MM.1S (cell line): ENCODE measurements at regions not wholly inside any gene's neighbourhood (a gene's known extent, or its start where the extent isn't known, plus 50 kb on each side); places are given as distances from the start of the nearest gene placed in this dataset.

Experiments
- DNase-seq: peaks from one replicate; pipeline ENCODE4 v3.0.0-alpha.2; 2015
- H2AFZ ChIP-seq: fragments of 300-600 bp; sonication (generic); 2 replicates; pipeline ENCODE4 v1.6.0; 2016; ENCODE audit warnings: antibody characterized with exemption, low read length
- H3F3A ChIP-seq: fragments of 300-600 bp; sonication (generic); 2 replicates; pipeline ENCODE4 v1.6.1; 2016; ENCODE audit warnings: mild to moderate bottlenecking, antibody characterized with exemption, low read length, moderate library complexity, mixed read lengths; ENCODE audit not compliant: insufficient read depth
- H3K27ac ChIP-seq: fragments of 300-600 bp; sonication (generic); 2 replicates; pipeline ENCODE4 v1.5.1; 2016; ENCODE audit warnings: mild to moderate bottlenecking, low read length
- H3K27me3 ChIP-seq: fragments of 300-600 bp; sonication (generic); replicated peaks from 2 replicates; pipeline ENCODE4 v1.6.0; 2016; ENCODE audit warnings: low read length; ENCODE audit not compliant: insufficient read depth
- H3K36me3 ChIP-seq: fragments of 300-600 bp; sonication (generic); replicated peaks from 2 replicates; pipeline ENCODE4 v1.6.1; 2016; ENCODE audit warnings: mild to moderate bottlenecking, low read length, mixed read lengths; ENCODE audit not compliant: insufficient read depth
- H3K4me1 ChIP-seq: fragments of 300-600 bp; sonication (generic); 2 replicates; pipeline ENCODE4 v1.6.1; 2016; ENCODE audit warnings: low read length, mixed read lengths
- H3K4me2 ChIP-seq: fragments of 300-600 bp; sonication (generic); 2 replicates; pipeline ENCODE4 v1.6.0; 2016; ENCODE audit warnings: low read depth, low read length
- H3K4me3 ChIP-seq: fragments of 300-600 bp; sonication (generic); 2 replicates; pipeline ENCODE4 v1.5.1; 2016; ENCODE audit warnings: low read length, mixed read lengths
- H3K79me2 ChIP-seq: fragments of 300-600 bp; sonication (generic); 2 replicates; pipeline ENCODE4 v1.6.1; 2016; ENCODE audit warnings: mixed run types, low read length, mixed read lengths
- H3K9ac ChIP-seq: fragments of 300-600 bp; sonication (generic); 2 replicates; pipeline ENCODE4 v1.6.1; 2016; ENCODE audit warnings: low read length, mixed read lengths
- H3K9me2 ChIP-seq: fragments of 300-600 bp; sonication (generic); replicated peaks from 2 replicates; pipeline ENCODE4 v1.6.1; 2016; ENCODE audit warnings: mild to moderate bottlenecking, low read length, mixed read lengths; ENCODE audit not compliant: insufficient read depth
- H3K9me3 ChIP-seq: fragments of 300-600 bp; sonication (generic); replicated peaks from 2 replicates; pipeline ENCODE4 v1.6.1; 2016; ENCODE audit warnings: mild to moderate bottlenecking, low read length, mixed read lengths; ENCODE audit not compliant: insufficient read depth
- H4K20me1 ChIP-seq: fragments of 300-600 bp; sonication (generic); 2 replicates; pipeline ENCODE4 v1.6.1; 2016; ENCODE audit warnings: mild to moderate bottlenecking, low read length, moderate library complexity, mixed read lengths; ENCODE audit not compliant: insufficient read depth
- EZH2 ChIP-seq: fragments of 300-600 bp; sonication (generic); optimal IDR thresholded peaks from 2 replicates; pipeline ENCODE3; 2017; ENCODE audit warnings: low read depth, mild to moderate bottlenecking, antibody characterized with exemption, low read length, mixed read lengths
- EZH2phosphoT487 ChIP-seq: fragments of 300-600 bp; sonication (generic); IDR thresholded peaks from 2 replicates; pipeline ENCODE4 v1.6.1; 2018; ENCODE audit warnings: antibody characterized with exemption, low read length
- TF ChIP-seq, protein P1 (sequence below): fragments of 300-600 bp; sonication (generic); IDR thresholded peaks from 2 replicates; pipeline ENCODE4 v1.5.1; 2016; ENCODE audit warnings: antibody characterized with exemption, low read length, mixed read lengths

DNA sequence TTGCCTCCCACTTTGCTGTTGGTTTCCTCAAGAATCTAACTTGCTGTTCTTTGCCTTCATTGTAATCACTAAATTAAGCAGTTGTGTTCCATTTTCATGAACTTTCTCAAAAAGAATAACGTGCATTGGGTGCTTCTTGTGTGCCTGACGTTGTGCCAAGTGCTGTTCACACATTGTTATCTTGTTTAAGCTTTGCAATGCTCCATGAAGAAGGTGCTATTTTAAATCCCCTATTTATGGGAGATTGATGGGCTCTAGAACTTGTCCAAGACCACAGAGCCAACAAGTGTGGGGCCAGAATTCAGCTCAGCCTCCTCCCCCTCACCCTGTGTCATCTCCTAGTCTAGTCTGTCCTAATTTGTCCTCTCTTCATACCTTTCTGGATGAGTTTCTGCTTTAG, 199.8 kb downstream of the C1orf94 start:
- no peaks in the 10 kb centered on the region for H3K4me1 ChIP-seq
- DNase-seq: no peak
- no peaks in the 10 kb centered on the region for H3K9me2 ChIP-seq
- TF ChIP-seq EZH2phosphoT487: no peak
- no peak for TF ChIP-seq EZH2
- TF ChIP-seq, protein P1, sequence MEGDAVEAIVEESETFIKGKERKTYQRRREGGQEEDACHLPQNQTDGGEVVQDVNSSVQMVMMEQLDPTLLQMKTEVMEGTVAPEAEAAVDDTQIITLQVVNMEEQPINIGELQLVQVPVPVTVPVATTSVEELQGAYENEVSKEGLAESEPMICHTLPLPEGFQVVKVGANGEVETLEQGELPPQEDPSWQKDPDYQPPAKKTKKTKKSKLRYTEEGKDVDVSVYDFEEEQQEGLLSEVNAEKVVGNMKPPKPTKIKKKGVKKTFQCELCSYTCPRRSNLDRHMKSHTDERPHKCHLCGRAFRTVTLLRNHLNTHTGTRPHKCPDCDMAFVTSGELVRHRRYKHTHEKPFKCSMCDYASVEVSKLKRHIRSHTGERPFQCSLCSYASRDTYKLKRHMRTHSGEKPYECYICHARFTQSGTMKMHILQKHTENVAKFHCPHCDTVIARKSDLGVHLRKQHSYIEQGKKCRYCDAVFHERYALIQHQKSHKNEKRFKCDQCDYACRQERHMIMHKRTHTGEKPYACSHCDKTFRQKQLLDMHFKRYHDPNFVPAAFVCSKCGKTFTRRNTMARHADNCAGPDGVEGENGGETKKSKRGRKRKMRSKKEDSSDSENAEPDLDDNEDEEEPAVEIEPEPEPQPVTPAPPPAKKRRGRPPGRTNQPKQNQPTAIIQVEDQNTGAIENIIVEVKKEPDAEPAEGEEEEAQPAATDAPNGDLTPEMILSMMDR: no peak
- H3K36me3 ChIP-seq: no peaks in the 10 kb centered on the region
- no peaks in the 10 kb centered on the region for H3F3A ChIP-seq
- no peak overlapping the region for H3K9ac ChIP-seq
- H3K4me3 ChIP-seq: no peak overlapping the region
- no peak overlapping the region for H3K27ac ChIP-seq
- H2AFZ ChIP-seq: no peak overlapping the region
- H4K20me1 ChIP-seq: no peaks in the 10 kb centered on the region
- peaks cover 43% of the 10 kb centered on the region for H3K27me3 ChIP-seq
- no peak overlapping the region for H3K4me2 ChIP-seq
- no peaks in the 10 kb centered on the region for H3K79me2 ChIP-seq
- H3K9me3 ChIP-seq: no peaks in the 10 kb centered on the region

DNA sequence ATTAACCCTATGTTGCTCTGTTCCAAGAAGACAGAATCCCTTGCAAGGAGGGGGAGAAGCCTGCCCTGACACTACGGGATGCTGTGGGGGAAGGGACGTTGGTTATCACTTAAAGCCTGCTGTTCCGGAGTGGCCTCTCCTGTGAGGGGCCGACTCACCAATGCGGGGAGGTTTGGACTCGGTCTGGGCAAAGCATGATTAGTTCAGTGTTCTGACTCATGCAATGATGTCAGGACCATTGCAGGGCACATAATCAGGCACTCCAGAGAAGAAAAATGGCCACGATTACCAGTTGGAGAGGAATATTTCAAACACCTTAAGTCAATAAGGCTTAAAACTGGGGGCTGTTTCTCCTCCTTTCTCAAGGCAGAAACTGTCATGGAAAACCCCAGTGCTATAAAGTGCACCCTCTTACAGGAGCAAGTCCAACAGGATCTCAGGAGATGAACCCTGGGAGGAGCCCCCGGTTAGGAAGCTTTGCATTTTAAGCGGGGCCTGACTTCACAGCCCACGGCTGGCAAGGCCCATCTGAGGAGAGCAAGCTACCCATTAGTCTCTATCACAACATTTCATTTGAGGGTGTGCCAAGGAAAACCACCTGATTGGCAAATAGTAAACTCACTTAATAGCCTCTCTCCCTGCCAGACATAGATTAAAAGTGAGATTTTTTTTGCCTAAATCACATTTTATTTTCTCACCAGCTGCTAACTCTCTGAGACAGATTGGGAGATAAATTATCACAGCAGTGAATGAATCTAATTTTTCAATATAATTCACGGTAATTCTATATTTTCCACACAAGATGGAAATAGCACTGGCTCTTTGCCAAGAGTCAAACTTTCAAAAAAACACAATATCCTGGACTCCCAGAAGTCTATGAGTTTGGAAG, 202.5 kb downstream of the C1orf94 start:
- TF ChIP-seq EZH2phosphoT487: no peak
- H3K9me2 ChIP-seq: no peaks in the 10 kb centered on the region
- H3K4me2 ChIP-seq: no peak overlapping the region
- H4K20me1 ChIP-seq: no peaks in the 10 kb centered on the region
- no peaks in the 10 kb centered on the region for H3K9me3 ChIP-seq
- H3F3A ChIP-seq: no peaks in the 10 kb centered on the region
- DNase-seq: no peak
- no peak overlapping the region for H3K9ac ChIP-seq
- H3K36me3 ChIP-seq: no peaks in the 10 kb centered on the region
- H3K27ac ChIP-seq: no peak overlapping the region
- no peak overlapping the region for H3K4me3 ChIP-seq
- peaks cover 50% of the 10 kb centered on the region for H3K27me3 ChIP-seq
- no peaks in the 10 kb centered on the region for H3K4me1 ChIP-seq
- H3K79me2 ChIP-seq: no peaks in the 10 kb centered on the region
- no peak overlapping the region for H2AFZ ChIP-seq

DNA sequence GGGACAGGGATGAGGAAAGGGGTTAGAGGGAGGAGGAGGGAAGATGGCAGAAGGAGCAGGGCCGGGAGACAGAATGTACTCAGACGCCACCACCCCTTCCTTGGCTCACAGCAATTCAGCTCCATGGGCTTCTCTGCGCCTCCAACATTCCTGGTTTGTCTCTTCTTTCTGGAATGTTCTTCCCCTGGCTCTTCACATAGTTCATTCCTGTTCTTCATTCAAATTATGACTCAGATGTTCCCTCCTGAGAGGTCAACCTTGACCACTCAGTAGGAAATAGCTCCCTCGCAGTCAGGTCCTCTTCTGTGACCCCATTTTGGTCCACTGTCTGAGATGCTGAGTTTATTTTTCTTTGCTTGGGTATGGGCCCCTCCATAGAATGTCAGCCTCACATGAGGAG, 203.2 kb downstream of the C1orf94 start:
- no peak overlapping the region for H3K9ac ChIP-seq
- TF ChIP-seq EZH2phosphoT487 (no peak), EZH2 (no peak)
- TF ChIP-seq, protein P1: no peak
- no peak overlapping the region for H3K4me3 ChIP-seq
- no peaks in the 10 kb centered on the region for H3K9me3 ChIP-seq
- H3K27me3 ChIP-seq: peaks cover 43% of the 10 kb centered on the region
- H3K9me2 ChIP-seq: no peaks in the 10 kb centered on the region
- no peaks in the 10 kb centered on the region for H3F3A ChIP-seq
- no peak overlapping the region for H3K27ac ChIP-seq
- DNase-seq: no peak
- no peaks in the 10 kb centered on the region for H3K4me1 ChIP-seq
- H4K20me1 ChIP-seq: no peaks in the 10 kb centered on the region
- H3K79me2 ChIP-seq: no peaks in the 10 kb centered on the region
- no peaks in the 10 kb centered on the region for H3K36me3 ChIP-seq
- no peak overlapping the region for H3K4me2 ChIP-seq
- H2AFZ ChIP-seq: no peak overlapping the region

DNA sequence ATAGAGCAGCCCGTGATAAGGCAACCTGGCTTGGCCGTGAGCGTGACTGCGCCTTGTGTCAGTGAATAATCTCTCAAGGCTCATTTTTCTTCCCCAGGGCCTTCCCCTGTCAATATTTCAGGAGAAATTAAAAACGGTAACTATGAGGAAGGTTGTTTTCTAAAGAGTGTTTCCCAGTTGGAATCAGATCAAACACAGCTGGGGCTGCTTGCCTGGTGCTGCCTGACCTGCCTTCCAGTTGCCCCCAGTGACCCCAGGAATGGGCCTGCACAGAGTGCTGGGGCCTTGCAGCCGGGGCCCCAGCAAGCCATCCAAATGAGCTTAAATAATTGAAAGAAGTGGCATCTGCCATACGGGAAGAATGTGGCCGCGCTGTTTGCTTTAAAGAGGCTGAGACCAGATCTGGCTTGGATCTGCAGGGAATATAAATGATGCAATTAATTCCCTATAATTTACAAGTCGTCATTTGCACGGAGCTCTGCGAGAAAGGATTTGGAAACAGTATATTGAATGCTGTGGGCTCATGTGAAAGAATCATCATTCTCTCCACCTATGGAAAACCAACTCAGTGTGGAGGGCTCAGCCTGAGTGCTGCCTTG, 203.9 kb downstream of the C1orf94 start:
- no peaks in the 10 kb centered on the region for H3K79me2 ChIP-seq
- H3F3A ChIP-seq: no peaks in the 10 kb centered on the region
- H3K36me3 ChIP-seq: no peaks in the 10 kb centered on the region
- H3K4me2 ChIP-seq: no peak overlapping the region
- no peaks in the 10 kb centered on the region for H3K9me2 ChIP-seq
- DNase-seq: no peak
- H3K4me3 ChIP-seq: no peak overlapping the region
- no peaks in the 10 kb centered on the region for H3K9me3 ChIP-seq
- TF ChIP-seq EZH2phosphoT487: no peak
- TF ChIP-seq, protein P1: no peak
- no peak for TF ChIP-seq EZH2
- peaks cover 44% of the 10 kb centered on the region for H3K27me3 ChIP-seq
- H4K20me1 ChIP-seq: no peaks in the 10 kb centered on the region
- H3K4me1 ChIP-seq: no peaks in the 10 kb centered on the region
- no peak overlapping the region for H3K9ac ChIP-seq
- no peak overlapping the region for H2AFZ ChIP-seq
- no peak overlapping the region for H3K27ac ChIP-seq
